Effector CD4-positive, alpha-beta T cell (primary cell): ENCODE measurements at regions not wholly inside any gene's neighbourhood (a gene's known extent, or its start where the extent isn't known, plus 50 kb on each side); places are given as distances from the start of the nearest gene placed in this dataset.
"Not testable (repeated sequence)": the region's sequence is repeated elsewhere in the genome, so short reads cannot be mapped to it uniquely, and the experiment has no call there.

Experiments used
- DNase-seq: peaks from one replicate; pipeline ENCODE4 v3.0.0-alpha.2; 2020

GRCh38 chr6:167737205-167737830, 89.4 kb upstream of the AFDN start:
- no peak for DNase-seq

GRCh38 chr6:167738386-167738785, 88.3 kb upstream of the AFDN start:
- DNase-seq, result no peak

DNA sequence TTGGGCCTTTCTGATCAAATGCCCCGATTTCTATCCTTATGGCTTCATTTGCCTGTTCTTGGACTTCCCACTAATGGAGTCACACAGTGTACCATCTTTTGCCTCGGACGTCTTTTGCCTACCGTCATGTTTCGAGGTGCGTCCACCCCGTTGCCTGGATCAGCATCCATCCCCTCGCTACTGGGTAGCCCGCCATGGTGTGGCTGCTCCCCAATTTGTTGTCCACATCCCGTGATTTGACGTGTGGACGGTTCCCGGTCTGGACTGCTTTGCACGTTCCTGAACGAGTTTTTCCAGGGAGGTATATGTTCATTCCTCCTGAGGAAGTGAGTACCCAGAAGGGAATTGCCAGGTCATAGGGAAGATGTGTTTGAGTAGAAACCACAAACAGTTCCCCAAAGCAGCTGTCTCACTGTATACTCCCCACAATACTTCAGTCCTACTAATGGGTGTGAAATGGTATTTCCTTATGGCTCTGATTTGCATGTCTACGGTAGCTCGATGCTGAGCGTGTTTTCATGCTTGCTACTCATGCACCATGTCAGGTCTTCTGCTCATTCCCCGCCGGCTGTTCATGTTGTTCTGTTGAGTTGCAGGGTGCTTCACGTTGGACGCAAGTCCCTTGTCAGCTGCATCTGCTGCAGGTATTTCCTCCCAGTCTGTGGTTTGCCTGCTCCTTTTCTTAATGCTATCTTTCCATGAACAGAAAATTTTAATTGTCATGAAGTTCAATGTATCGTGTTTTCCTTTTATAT, 86.8 kb upstream of the AFDN start:
- no peak for DNase-seq

DNA sequence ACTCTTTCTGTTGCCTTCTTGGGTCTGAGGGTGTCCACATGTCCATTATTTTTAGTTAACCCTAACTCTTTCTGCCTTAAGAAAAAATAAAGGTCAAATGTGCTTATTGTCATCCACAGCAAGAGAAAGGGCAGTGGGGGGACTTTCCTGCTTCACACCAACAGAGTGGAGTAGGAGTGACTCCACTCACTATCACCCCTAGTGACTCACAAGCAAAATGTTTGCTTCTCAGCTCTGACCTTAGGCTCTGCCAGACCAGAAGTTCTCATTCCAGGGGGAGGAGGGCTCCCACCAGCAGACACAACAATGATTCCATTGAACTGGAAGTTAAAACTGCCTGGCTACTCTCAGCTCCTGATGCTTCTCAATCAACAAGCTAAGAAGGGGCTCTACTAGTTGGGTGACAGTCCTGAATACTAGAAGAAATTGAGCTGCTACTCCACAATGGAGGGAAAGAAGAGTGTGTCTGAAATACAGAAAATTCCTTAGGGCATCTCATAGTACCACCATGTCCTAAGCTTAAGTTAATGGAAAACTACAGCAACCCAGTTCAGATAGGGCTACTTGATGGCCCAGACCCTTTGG, 83.9 kb upstream of the AFDN start:
- DNase-seq, result no peak

DNA sequence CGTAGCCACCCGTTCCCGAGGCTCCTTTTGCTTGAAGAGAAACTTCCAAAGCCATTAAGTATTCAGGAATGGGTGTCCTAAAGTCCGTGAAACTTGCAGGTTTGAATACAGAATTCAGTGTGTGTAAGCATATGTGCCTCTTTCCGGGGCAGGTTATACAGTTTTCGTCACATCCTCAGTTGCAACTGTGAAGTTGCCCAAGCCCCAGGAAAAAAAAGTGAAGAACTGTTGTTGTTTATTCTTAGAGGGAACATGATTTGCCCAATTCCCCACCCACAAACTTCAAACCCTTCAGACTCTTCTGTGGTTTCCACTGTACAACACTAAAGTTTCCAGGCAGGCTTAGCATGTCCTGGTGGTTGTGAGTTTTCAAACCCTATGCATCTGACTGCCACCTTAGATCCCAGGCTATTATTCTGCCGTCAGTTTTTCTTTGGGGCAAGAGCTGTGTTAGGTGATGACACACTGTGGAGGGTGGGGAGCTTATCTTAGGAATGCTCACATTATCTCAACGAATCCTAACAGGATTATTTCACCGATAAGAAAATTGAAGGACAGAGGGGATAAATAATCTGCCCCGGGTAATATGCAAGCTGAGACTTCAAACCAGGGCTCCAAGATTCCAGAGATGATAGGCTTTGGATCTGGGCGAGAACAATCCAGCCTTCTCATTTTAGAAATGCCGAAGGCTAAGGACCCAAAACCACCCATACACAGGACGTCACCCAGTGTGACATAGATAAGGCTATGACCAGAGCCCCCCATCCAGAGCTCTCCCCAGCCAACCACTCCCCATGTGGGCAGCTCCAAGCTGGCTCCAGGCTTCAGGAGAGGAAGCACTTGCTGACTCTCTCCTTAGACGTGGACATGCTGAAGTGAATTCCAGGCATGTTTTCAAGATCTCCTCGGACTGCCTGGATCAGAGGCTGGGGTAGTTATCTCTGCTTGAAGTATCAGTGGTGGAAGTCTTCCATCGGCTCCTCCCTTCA, 81.7 kb upstream of the AFDN start:
- no peak for DNase-seq

DNA sequence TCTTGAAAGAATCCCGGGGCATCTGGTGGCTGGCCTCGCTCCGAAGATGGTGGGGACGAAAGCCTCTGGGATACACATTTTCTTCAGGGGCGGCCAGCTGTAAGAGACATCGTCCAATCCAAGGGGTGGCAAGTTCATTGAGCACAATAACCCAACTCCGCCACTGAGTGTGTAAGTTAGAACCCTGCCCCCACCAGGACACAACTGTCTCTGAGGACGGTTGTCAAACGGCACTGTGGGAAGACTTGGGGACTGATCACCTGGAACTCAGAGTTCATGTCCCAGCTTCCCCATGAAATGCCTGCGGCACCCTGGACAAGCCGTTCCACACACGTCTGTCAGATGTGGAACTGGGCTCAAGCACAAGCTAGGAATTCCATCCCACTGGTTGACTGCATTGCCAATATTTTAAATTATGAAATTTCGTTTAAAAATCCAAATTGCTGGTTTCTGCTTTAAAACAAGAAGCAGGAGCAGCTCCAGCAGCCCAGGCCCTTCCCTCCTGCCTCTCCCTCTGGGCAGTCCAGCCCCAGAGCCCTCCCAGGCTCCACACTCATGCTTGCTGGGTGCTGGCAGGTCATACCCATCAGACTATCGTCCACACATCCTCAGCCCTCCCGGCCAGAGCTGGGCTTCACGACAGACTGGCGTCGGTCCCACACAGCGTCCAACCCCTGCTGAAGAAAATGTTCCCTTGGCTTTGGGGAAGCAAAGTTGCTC, 80.9 kb upstream of the AFDN start:
- no peak for DNase-seq

DNA sequence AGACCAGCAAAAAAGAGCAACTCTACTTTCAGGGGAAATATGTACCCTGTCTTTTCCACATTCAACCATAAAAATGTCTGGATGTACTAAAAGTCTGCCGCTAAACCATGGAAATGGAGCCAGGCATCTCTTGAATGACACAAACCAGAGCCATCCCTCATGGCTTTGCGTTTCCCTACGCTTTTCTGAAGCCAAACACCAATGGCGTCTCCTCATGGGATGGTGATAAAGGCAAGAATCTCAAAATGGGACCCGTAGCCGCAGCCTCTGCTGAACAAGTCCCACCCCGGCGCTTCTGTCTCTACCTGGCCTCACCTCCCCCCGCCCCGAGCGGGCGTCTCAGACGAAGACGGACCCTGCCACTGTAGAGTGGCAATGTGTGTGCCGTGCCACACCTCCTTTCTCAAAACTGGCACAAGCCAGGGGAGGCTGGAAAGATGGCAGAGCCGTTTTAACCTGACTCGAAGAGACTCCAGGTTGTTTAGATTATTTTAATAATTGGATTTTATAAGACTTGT, 80.3 kb upstream of the AFDN start:
- no peak for DNase-seq

GRCh38 chr6:167746975-167747374, 79.7 kb upstream of the AFDN start:
- no peak for DNase-seq

GRCh38 chr6:167747645-167748044, 79.1 kb upstream of the AFDN start:
- no peak for DNase-seq

DNA sequence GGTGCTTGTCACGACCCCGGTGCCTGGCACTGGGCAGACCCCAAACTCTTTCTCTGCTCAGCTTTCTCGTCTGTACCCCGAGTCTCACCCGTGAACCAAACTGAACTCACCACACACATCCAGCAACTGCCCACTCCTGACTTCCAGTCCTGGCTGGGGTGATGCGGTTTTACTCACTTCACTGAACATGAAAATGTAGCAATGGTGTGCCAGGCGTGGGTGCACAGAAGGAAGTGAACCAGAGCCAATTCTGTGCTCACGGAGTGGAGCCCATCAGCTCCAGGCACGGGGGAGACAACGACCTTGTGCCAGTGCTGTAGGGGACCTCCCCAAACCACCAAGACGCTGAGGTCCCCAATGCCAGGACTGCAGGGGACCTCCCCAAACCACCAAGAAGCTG, 78.7 kb upstream of the AFDN start:
- DNase-seq, result no peak

GRCh38 chr6:167748458-167749379, 78.0 kb upstream of the AFDN start:
- no peak for DNase-seq

GRCh38 chr6:167750956-167751358, 75.8 kb upstream of the AFDN start:
- no peak for DNase-seq

DNA sequence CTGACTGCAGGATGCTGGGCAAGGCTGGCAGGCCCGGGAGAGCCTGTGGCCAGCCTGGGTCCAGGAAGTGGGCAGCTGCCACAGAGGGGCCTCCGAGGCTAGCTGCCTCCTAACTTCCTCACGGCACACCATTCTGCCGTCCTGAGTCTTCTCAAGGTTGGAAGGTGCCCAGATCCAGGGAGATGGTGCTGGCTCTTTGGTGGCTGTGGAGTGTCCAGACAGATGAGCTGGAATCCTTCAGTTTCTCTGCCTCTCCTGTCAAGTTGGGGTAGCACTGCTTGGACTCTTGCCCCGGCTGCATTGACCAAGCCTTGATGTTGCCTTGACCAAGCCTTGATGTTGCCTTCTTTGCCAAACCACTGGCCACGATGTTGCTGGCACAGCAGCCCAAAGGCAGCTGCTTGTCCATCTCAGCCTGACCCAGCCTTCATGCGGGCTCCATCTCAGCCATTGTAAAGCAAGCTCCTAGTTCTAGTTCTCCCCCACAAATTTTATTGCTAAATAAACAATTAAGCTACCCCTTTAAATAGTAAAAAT, 75.1 kb upstream of the AFDN start:
- no peak for DNase-seq

- DNase-seq, result not testable (repeated sequence)
These were observed 73.4 kb upstream of the AFDN start for GRCh38 chr6:167753281-167753680.

DNA sequence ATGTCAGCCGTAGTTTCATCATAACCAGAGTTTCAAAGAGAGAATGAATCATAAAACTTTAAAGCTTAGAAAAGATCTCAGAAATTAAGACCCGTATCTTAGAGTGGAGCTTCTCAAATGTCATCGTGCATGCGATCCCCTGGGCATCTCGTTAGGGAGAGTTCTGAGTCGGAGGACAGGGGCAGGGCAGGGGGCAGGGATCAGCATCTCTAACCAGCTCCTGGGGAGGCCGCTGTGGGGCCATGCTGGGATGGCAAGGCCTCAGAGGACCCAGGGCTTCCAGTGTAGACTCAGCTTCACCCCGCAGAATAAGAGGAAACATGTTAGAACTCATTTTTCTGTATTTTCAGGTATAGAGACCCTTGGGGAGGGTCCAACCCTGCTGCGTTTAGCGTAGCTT, 72.0 kb upstream of the AFDN start:
- no peak for DNase-seq

DNA sequence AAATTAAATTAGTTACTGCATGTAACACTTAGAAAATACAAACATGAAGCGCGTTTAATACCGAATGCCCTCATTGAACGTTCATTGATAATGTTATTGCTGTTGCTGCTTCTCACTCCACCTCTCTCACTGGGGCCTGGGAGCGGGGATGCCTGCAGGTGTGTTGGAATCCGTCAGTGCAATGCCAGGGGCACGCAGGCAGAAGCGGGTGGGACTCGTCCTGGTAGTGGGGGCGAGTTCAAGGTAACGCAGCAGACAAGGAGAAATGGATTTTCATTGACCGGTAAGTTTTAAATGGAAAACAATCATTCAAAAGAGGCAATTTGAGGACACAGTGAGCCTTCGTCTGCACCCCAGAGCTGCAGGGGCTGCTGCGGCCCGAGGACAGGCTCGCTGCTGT, 71.2 kb upstream of the AFDN start:
- no peak for DNase-seq

DNA sequence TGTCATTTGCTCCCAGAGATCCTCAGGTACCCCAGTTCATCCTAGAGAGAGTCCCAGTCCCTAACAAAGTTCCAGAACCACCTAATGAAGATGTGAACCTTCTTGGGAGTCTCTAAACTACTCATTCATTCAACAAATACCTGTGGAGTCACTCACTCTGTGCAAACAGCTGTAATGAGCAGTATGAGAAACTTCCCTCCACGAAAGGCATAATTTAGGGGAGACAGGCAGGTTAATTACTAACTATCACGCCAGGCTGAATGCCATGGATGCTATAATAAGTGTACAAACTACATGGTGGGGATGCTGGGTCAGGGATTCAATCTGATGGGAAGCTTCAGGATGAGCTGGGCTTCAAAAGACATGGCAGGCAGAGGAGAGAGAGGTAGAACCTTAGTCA, 70.1 kb upstream of the AFDN start:
- no peak for DNase-seq

DNA sequence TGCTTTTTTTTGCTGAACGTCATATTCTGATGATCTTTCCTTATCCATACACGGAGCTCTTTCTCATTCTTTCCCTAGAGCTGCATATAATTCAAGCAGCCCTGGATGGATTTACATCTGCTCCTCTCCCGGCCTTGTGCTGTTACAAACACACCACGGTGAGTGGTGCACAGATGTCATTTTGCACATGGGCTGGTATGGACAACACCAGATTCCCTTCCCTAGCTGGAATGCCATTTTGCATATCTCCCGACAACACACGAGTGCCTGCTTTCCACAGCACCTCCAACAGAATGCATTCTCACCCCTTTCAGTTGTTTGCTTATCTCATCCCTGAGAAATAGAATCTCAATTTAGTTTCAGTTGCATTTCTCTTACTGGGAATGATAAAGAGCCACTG, 69.5 kb upstream of the AFDN start:
- no peak for DNase-seq

- no peak for DNase-seq
These were observed 68.9 kb upstream of the AFDN start for GRCh38 chr6:167757821-167758220.

DNA sequence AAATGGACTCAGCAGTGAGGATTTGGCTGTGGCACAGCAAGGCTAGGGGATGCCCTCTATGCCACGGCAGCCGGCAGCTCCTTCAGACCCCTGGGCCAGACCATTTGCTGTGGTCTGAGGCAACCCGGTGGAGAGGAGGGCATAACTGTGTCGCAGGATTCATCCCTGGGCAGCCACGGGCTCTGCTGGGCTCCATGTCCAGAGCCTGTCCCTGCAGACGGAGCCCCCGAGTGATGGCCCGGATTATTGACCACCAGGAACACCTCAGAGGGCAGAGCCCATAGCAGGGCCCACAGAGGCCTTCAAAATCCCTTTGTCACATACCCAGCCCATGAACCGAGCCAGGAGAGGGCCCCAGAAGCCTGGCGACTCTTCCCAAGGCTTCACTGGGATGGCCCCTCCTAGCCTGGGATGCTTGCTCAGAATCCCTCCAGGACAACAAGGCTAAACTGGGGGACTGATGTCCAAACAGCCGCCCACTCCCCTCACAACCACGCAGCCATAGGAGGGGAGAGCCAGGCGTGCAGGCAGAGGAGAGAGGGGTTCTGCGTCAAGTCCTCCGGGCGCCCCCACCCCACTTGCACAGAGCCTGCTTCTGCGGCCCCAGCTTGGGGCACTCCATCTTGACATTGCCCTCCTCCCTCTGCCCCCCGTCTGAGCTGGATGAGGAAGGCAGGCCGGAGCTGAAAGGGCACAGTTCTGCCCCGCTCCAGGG, 68.2 kb upstream of the AFDN start:
- no peak for DNase-seq
